HG03280 (cell line): ENCODE measurements at regions not wholly inside any gene's neighbourhood (a gene's known extent, or its start where the extent isn't known, plus 50 kb on each side); places are given as distances from the start of the nearest gene placed in this dataset.
"Not testable (repeated sequence)": the region's sequence is repeated elsewhere in the genome, so short reads cannot be mapped to it uniquely, and the experiment has no call there.

Experiments
- ATAC-seq: cut with Tn5 transposase; IDR thresholded peaks from one replicate; pipeline ENCODE4 v1.9.1; 2021; ENCODE audit warnings: mild to moderate bottlenecking, moderate library complexity; ENCODE audit not compliant: unreplicated experiment

DNA sequence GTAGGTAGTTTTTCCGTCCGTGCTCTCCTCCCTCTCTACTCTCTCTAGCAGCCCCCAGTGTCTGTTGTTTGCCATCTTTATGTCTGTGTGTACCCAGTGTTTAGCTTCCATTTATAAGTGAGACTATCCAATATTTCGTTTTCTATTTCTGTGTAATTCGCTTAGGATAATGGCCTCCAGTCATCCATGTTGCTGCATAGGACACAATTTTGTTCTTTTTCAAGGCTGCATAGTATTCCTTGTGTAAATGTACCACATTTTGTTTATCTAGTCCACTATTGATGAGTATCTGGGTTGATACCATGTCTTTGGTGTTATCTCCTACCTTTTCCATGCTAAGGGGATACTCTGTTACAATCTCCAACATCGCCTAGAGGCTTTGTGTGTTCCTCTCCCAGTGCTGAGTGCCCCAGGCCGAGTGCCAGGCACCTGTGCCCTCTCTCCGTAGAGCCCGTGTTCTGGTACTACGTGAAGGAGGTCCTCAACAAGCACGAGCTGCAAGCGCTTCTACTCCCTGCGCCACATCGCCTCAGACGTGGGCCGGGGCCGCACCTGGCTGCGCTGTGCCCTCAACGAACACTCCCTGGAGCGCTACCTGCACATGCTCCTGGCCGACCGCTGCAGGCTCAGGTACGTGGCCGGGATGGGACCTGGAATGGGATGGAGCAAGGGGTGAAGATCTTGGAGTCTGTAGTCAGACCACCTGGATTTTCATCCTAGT is 51.0 kb downstream of the NPIPB11 start:
- ATAC-seq, result not testable (repeated sequence)

DNA sequence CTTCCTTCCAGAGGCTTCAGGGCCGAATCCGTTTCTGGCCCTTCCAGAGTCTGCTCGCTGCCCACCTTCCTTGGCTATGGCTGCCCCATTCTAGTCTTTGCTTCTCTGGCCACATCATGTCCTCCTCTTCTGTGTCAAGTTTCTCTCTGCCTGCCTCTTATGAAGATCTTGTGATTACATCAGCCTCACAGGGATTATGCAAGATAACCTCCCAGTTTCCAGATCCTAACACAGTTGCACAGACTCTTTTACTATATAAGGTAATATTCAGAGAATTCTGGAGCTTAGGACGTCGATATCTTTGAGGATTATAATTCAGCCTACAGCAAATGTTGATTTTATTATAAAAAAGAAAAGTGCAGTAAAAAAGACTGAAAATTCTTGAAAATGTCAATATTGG is 52.1 kb downstream of the NPIPB11 start:
- ATAC-seq, result not testable (repeated sequence)

DNA sequence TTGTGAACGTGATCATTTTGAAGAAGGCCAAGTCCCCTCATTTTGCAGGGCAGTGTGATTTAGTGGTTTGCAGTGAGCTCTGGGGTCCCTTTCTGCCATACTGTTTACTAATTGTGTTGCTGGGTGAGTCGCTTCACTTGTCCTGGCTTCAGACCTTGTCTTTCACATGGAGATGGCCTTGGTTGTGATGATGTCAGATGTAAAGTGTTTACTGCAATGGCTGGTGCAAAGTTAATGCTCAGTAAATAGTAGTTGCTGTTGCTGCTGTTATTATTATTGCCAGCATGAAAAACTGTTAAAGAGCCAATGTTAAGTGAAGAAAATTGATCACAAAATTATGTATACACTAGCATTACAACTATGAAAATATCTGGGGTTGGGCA is 53.9 kb downstream of the NPIPB11 start:
- ATAC-seq, result not testable (repeated sequence)

DNA sequence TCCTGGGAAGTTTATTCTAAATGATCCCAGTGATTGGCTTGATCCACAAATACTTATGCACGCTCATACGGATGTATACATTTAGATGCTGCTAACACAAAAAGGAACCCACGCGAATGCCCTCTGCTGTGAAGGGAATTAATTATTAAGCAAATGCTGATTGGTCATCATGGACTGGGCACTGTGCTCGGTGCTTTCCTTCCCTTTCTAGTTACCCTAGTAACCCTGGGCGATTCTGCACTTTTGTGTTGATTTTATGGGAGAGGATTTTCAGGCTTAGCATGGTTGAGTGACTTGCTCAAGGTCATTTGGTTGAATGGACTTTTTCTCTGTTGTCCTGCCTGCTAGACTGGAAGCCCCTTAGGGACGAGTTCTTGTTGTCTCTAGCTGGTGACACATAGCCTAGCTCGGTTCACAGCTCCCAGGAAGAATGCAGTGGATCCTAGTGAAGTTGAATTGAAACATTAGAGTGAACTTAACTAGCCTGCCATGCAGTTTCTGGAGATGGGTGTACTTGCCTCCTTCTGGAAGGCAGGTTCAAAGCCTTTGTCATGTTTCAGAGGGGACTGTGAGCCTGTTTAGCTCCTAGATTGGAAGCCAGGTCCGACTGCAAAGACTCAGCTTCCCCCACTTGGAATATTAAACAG is 54.4 kb downstream of the NPIPB11 start:
- not testable (repeated sequence) for ATAC-seq

- ATAC-seq, result not testable (repeated sequence)
Observed at GRCh38 chr16:29351271-29351969, 55.1 kb downstream of the NPIPB11 start.

DNA sequence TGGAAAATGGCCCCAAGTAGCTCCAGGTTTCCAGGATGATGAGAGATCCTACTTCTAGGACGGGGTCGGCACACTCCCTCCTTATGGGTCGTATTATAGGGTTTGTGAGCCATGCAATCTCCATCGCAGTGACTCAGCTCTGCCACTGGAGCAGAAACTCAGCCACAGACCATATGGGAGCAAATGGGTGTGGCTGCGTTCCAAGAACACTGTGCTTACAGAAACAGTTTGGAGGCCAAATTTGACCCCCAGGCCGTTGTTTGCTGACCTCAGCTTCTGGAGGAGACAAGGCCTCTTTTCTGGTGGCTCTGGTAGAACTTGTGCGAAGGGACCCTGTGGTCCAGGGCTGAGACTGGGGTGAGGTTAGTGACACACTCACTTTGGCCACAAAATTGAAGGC is 56.5 kb downstream of the NPIPB11 start:
- ATAC-seq, result not testable (repeated sequence)

- ATAC-seq, result not testable (repeated sequence)
Observed at GRCh38 chr16:29348748-29349147, 57.8 kb downstream of the NPIPB11 start.

DNA sequence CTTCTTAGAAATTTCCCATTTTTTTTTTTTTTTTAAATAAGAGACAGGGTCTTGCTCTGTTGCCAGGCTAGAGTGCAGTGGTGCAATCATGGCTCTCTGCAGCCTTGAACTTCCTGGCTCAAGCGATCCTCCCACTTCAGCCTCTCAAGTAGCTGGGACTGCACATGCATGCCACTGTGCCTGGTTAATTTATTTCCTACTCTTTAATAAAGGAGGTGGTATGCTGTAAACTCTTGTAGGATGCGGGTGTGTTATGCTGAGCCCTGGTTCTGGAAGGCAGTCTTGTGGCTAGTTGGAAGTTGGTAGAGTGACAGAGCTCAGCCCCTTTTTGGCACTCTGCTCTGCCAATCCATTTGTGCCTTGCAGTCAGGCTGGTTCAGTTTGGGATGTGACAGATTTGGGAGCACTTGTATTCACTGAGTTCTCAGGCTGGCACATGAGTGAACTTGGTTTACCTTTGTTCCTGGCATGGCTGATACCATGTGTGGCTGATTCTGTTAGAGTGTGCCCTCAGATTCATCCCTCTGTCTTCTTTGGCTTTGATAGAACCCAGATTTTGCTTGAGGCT is 58.3 kb downstream of the NPIPB11 start:
- ATAC-seq, result not testable (repeated sequence)

DNA sequence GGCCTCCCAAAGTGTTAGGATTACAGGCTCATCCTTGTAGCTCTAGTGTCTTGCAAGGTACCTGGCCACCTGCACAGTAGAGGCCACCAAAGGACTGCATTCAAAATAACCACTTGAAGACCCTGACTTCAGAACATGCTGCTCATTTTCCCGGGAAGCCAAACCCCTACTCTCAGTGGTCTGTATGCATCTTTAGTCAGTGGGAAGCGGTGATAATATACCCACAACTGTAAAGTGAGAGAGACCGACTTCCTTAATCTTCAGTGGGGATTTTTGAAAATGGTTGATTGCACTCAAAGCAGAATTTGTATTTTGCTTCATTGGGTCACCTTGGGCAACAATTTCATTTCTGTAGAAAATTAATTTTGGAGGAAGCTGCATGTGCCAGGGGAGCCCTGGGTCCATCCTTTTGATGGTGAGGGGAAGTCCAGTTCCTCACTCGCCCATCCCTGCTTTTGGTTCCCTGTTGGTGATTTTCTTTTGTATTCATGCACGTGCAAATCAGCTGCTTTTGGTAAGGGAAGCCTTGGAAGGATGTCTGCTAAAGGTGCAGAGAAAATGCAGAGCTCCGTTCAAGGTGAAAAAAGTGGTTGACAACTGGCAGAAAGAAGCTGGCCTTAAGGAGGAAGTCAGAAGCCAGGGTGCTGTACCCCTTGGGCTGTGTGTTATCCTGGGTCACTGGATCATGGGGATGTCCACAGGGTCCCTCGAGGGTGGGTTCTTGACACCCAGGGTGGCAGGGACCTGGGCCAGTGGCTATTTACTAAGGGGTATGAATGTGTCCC is 59.5 kb downstream of the NPIPB11 start:
- not testable (repeated sequence) for ATAC-seq

DNA sequence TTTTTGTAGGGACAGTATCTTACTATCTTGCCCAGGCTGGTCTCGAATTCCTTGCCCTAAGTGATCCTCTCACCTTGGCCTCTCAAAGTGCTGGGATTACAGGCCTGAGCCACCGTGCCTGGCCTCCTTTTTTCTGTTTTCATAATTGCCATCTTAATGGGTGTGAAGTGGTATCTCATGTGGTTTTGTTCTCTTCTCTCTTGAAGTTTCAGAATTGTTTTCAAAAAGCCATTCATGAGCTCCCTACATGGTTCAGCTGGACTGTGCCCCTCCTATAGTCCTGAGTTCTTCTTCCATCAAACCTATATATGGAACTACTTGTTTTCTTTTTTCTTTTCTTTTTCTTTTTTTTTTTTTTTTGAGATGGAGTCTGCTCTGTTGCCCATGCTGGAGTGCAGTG is 60.3 kb downstream of the NPIPB11 start:
- ATAC-seq, result not testable (repeated sequence)

GRCh38 chr16:29342937-29343336 is 63.6 kb downstream of the NPIPB11 start:
- ATAC-seq, result not testable (repeated sequence)

DNA sequence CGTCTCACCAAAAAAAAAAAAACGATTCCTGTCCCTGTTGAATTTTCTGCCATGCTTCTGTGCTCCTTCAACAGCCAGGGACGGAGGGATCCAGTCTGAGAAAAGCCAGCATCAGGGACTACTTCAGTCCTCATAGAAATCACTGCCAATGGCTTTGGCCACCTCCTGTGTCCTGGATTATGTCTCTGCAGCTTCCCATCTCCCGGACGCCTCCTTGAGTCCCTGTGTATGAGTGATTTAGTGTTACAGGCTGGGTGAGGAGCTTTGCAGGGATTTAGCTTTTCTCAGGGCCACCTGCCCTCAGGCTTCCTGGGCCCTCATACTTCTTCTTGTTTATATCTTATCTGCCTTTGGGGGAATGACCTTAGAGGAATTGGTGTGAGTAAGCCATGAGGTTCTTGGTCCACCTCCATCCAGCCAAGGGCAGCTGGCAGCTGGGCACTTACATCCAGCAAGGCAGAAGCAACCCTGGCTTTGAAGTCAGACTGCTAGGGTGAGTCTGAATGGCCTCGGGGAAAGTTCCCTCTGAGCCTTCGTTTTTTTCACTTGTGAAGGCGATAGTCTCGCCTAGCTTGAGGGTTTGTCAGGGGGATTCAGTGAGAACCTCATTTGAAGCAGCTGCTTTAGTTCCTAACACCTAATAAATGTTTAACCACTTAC is 65.6 kb downstream of the NPIPB11 start:
- ATAC-seq, result not testable (repeated sequence)

DNA sequence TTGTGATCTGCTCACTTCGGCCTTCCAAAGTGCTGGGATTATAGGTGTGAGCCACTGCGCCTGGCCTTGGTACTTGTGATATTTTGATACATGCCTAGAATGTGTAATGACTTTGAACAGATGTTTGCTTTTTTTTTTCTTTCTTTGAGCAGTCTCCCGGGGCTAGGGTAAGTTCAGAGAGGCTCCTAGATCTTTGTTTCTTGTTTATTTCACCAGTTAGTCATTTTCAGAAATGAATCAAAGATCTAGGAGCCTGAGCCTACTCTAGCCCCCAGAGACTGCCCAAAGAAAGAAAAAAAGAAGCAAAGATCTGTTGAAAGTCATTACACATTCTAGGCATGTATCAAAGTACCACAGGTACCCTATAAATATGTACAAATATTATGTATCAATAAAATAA is 66.3 kb downstream of the NPIPB11 start:
- not testable (repeated sequence) for ATAC-seq

DNA sequence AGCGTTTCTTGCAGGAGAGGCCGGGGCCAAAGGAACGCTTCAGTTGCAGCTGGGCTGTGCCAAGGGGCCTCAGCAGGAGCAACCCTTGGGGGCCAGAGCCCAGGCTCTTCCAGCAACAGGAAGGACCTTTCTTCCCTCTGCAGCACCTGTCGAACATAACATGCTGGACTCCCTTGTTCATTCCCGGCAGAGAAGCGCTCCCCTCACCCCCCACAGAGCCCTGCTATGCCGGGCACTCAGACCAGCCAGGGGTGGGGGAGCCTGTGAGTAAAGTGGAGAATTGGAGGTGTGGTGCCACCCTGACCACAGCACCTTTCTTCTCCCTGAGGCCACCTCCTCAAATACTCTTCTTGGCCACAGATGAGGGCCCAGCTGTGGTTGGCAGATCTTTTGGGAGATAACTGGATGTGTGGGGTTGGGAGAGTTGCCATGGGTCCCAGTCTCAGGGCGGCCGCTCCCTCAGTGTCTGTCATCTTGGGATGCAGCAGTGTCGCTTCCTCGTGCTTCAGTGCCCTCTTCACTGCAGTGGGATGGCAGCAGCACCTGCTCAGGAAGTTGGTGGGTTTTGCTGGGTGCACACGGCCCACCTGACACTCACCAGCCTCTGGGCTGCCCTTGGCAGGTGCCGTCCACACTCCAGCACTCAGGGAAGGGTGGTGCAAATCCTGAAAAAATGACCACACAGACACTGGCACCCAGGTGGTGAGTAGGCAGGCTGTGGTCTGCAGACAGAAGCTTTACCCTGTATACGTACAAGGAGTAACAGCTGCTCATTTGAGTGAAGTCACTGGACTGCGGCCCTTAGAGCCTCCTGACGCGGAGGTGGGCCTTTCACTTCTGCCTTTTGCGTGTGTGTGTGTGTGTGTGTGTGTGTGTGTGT is 67.5 kb downstream of the NPIPB11 start:
- peak; percentile 86 for ATAC-seq

GRCh38 chr16:29337385-29337901 is 69.1 kb downstream of the NPIPB11 start:
- ATAC-seq, result not testable (repeated sequence)

DNA sequence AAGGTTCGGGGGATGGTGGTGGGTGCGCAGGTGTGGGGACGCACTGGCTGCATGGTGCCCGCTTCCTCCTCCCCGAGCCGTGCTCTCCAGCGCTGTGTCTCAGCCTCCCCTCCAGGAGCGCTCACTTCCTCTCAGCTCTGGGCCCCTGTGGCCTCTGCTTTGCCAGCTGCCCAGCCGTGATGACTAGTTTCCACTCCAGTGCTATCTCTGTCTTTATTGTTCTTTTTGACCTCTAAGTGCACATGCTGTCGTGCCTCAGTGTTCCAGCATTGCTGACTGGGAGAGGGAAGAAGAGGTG is 71.0 kb downstream of the NPIPB11 start:
- not testable (repeated sequence) for ATAC-seq

GRCh38 chr16:29334776-29335548 is 71.5 kb downstream of the NPIPB11 start:
- not testable (repeated sequence) for ATAC-seq

DNA sequence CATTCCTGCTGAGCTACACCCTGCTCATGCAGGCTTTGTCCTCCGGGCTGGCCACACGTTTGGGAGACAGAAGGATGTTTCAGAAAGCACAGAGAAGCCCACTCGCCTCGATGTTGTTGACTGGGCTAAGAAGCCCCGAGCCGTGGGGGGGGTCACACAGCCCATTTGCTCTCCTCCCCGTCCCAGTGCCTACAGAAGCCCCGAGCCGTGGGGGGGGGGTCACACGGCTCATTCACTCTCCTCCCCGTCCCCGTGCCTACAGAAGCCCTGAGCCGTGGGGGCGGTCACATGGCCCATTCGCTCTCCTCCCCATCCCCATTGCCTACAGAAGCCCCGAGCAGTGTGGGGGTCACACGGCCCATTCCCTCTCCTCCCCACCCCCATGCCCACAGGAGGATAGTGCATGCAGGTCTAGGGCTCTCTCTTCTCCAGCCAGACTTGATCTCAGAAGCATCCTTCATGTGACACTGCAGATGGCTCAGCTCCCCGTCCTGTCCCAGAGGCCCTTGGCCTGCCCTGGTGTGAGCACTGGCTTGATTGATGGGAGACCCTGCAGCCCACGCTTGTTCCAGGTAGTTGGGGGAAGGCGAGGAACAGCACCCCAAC is 72.9 kb downstream of the NPIPB11 start:
- not testable (repeated sequence) for ATAC-seq
